Esophagus muscularis mucosa (tissue), 4 donors: ENCODE measurements at regions not wholly inside any gene's neighbourhood (a gene's known extent, or its start where the extent isn't known, plus 50 kb on each side); places are given as distances from the start of the nearest gene placed in this dataset.

ENCODE experiments used
- CTCF ChIP-seq, 3 experiments: fragments of 200-600 bp in 2 of 3; fragments of 450-650 bp in 1 of 3; sonication (generic) in 2 of 3; IDR thresholded peaks; one replicate each; pipeline ENCODE4 v1.5.1; 2017 to 2019; ENCODE audit warnings: antibody characterized with exemption in 3 of 3, mild to moderate bottlenecking in 2 of 3, moderate library complexity in 1 of 3
- EP300 ChIP-seq: sonication (generic); formaldehyde crosslinking; IDR thresholded peaks from one replicate; pipeline ENCODE4 v1.6.1; 2017; ENCODE audit warnings: antibody characterized with exemption
- POLR2A ChIP-seq: fragments of 450-650 bp; IDR thresholded peaks from one replicate; pipeline ENCODE4 v1.6.1; 2017; ENCODE audit warnings: antibody characterized with exemption, moderate library complexity, mild to moderate bottlenecking, low read depth

GRCh38 chr5:123929055-123929474 is 417.1 kb downstream of the CSNK1G3 start:
- TF ChIP-seq POLR2A, result no peak
- TF ChIP-seq CTCF (IDR thresholded peaks at IDR 0.05), result no peak
- TF ChIP-seq EP300, result no peak
